ENCODE measurements at regions not wholly inside any gene's neighbourhood (a gene's known extent, or its start where the extent isn't known, plus 50 kb on each side); places are given as distances from the start of the nearest gene placed in this dataset.

- H3K4me3 ChIP-seq (ENCODE audit: low read depth, low read length): no peak overlapping the region
- TF ChIP-seq, protein P1, sequence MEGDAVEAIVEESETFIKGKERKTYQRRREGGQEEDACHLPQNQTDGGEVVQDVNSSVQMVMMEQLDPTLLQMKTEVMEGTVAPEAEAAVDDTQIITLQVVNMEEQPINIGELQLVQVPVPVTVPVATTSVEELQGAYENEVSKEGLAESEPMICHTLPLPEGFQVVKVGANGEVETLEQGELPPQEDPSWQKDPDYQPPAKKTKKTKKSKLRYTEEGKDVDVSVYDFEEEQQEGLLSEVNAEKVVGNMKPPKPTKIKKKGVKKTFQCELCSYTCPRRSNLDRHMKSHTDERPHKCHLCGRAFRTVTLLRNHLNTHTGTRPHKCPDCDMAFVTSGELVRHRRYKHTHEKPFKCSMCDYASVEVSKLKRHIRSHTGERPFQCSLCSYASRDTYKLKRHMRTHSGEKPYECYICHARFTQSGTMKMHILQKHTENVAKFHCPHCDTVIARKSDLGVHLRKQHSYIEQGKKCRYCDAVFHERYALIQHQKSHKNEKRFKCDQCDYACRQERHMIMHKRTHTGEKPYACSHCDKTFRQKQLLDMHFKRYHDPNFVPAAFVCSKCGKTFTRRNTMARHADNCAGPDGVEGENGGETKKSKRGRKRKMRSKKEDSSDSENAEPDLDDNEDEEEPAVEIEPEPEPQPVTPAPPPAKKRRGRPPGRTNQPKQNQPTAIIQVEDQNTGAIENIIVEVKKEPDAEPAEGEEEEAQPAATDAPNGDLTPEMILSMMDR (IDR thresholded peaks at IDR 0.05; ENCODE audit: borderline replicate concordance, insufficient read depth, low read depth, low read length): no peak
Measured at GRCh38 chr1:93815366-93816110, 63.5 kb downstream of the DNTTIP2 start.

DNA sequence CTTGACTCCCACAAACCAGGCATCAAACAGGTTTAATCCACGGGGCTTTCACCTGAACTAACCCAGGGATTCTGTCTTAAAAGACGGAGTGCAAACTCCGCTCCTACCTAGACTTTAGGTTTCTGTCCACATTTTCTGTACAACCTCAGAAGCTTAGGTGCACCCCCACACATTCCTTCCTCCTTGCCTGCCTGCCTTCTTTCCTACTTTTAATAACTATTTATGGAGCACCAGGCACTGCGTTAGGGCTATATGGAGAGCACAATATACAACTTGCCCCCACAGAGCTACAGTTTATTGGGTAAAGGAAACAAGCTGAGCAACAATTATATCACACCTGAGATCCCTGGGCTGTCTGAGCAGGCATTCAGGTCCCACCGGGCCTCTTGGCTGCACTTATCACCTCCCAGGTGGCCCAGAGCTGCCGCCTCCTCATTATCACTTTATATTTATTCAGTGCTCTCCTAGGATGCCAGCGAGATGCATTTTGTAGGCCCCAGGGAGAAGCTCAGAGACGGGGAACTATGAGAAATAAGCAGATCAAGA is 64.1 kb downstream of the DNTTIP2 start:
- TF ChIP-seq, protein P1 (IDR thresholded peaks at IDR 0.05; ENCODE audit: borderline replicate concordance, insufficient read depth, low read depth, low read length): no peak
- no peak overlapping the region for H3K4me3 ChIP-seq (ENCODE audit: low read depth, low read length)

DNA sequence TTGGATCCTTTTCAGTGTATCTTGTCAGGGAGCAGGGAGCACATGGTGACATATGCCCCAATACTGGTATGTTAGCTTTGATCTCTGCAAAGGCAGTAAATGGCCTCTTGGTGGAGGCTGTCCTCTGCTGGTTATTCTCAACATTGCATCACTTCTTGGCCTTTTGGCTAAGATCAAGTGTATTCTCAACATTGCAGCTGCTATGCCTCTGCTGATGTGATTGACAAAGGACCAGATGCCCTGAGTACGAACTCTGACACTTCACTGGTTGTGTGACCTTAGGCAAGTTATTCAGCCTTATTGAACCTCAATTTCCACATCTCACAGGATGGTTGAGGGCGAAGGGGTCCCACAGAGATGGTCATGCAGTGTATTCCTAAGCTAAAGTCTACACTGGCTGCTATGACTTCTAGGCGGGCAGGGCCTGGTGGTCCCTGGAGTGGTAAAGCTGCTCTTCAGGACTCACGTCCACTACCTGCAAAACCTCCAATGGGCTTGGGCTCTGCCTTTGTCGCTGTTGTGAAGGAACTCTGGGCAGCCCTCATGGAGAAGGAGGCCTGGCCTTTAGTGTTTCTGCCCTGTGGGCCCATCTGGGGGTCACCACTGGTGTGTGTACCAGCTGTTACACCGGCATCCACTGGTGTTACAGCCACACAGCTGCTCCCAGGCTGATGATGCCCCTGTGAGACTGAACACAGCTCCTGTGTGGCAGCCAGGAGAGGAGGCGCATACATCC is 64.8 kb downstream of the DNTTIP2 start:
- H3K4me3 ChIP-seq (ENCODE audit: low read depth, low read length): no peak overlapping the region

DNA sequence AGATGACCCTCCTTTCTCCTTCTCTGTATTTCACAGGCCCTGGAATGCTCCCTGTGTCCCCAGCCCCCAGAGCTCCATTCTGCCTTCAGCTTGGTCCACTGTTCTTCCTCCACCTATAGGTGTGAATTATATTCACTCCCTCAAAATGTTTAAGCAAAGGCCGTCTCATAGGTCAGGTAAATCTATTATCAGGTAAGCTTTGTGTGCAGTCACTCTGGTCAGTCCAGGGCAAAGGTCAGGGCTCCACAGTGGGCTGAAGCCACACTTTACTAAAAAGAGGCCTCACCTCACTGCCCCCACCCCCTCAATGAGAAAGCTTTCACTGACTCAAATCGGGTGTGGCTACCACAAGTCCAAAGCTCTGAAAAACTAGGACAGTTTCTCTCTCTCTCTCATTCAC is 65.9 kb downstream of the DNTTIP2 start:
- H3K4me3 ChIP-seq (ENCODE audit: low read depth, low read length): no peak overlapping the region

More for the DNA sequence above, 64.8 kb downstream of the DNTTIP2 start:
- TF ChIP-seq, protein P1 (IDR thresholded peaks at IDR 0.05; ENCODE audit: borderline replicate concordance, insufficient read depth, low read depth, low read length): peak; percentile 96

GRCh38 chr1:93811326-93812065 is 67.5 kb downstream of the DNTTIP2 start:
- H3K4me3 ChIP-seq (ENCODE audit: low read depth, low read length): no peak overlapping the region
- TF ChIP-seq, protein P1 (IDR thresholded peaks at IDR 0.05; ENCODE audit: borderline replicate concordance, insufficient read depth, low read depth, low read length): no peak

More for the DNA sequence above, 65.9 kb downstream of the DNTTIP2 start:
- TF ChIP-seq, protein P1 (IDR thresholded peaks at IDR 0.05; ENCODE audit: borderline replicate concordance, insufficient read depth, low read depth, low read length): no peak

DNA sequence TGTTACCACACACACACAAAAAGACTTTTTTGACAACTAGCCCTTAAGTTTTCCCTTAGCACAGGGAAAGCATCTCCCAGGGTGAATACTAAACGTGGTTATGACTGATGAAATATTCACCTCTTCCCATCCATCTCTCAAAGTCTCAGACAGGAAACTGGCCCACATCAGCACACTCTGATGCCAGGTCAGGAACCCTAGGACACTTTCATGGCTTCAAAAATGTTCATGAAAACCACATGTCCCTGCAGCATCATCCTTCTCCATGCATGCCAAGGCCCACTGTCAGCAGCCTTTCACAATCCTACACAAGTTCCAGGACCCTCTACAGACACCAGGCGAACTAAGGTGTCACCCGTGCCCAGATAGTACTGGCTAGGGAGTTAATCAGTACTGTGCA is 68.7 kb downstream of the DNTTIP2 start:
- no peak overlapping the region for H3K4me3 ChIP-seq (ENCODE audit: low read depth, low read length)
- TF ChIP-seq, protein P1 (IDR thresholded peaks at IDR 0.05; ENCODE audit: borderline replicate concordance, insufficient read depth, low read depth, low read length): no peak

All from GM12875 (cell line).